ENCODE measurements at regions not wholly inside any gene's neighbourhood (a gene's known extent, or its start where the extent isn't known, plus 50 kb on each side); places are given as distances from the start of the nearest gene placed in this dataset.
"Not testable (repeated sequence)": the region's sequence is repeated elsewhere in the genome, so short reads cannot be mapped to it uniquely, and the experiment has no call there.

GRCh38 chr7:54226030-54226429 lies 316.1 kb upstream of the VSTM2A start:
- not testable (repeated sequence) for TF ChIP-seq RAD21 (conservative IDR thresholded peaks at IDR 0.05 in 1 of 2, IDR thresholded peaks at IDR 0.05 in 1 of 2); FOXS1 (CRISPR knock-in tag; IDR thresholded peaks at IDR 0.05)
